ENCODE measurements at regions not wholly inside any gene's neighbourhood (a gene's known extent, or its start where the extent isn't known, plus 50 kb on each side); places are given as distances from the start of the nearest gene placed in this dataset.
A peak's percentile ranks its signal among the peaks of the same experiment; 100 is the strongest.

GRCh38 chrY:15592957-15593356 lies 1068.6 kb downstream of the NLGN4Y start:
- Histone ChIP-seq H3K4me1 (ENCODE audit: low read length) (peaks cover 5% of the 10 kb centered on the region; the same call in 1 of the 2 replicates), H3K27me3 (ENCODE audit: low read depth, low read length) (no peaks in the 10 kb centered on the region)
- TF ChIP-seq EZH2phosphoT487 (IDR thresholded peaks at IDR 0.05; ENCODE audit: low read depth), result no peak
- TF ChIP-seq, protein P1, sequence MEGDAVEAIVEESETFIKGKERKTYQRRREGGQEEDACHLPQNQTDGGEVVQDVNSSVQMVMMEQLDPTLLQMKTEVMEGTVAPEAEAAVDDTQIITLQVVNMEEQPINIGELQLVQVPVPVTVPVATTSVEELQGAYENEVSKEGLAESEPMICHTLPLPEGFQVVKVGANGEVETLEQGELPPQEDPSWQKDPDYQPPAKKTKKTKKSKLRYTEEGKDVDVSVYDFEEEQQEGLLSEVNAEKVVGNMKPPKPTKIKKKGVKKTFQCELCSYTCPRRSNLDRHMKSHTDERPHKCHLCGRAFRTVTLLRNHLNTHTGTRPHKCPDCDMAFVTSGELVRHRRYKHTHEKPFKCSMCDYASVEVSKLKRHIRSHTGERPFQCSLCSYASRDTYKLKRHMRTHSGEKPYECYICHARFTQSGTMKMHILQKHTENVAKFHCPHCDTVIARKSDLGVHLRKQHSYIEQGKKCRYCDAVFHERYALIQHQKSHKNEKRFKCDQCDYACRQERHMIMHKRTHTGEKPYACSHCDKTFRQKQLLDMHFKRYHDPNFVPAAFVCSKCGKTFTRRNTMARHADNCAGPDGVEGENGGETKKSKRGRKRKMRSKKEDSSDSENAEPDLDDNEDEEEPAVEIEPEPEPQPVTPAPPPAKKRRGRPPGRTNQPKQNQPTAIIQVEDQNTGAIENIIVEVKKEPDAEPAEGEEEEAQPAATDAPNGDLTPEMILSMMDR (IDR thresholded peaks at IDR 0.05; ENCODE audit: low read depth, low read length), result no peak

DNA sequence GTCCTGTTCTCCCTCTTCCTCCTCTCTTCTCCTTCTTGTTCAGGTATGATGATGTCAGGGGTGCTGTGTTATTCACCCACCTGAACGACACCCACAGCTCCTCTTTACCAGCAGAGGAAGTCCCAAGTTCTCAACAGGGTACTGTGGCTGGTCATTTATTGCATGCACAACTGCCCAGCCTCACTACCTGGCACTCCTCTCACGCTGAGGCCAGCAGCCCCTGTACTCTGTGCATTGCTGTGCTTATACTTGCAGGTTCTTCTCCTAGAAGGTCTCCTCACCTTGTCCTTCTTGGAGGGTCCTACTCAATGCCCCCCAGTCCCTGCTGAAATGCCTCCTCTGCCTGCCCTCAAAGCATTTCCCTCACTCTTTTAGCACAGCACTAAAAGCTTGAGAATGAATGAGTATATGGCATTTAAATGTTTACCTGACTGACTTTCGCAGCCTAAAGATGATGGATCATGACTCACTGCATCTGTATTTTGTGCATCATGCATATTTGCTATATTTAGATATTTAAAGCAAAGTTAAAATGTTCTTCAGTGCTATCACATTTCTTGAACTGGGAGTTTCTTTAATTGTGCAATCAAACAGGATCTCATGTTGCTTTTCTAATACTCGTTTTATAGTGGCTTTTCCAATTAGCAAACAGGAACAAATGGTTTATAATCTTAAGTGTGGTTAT lies 1069.3 kb downstream of the NLGN4Y start:
- no peak overlapping the region for H3K27ac ChIP-seq (ENCODE audit: low read length)
- H3K79me2 ChIP-seq (ENCODE audit: low read length), result no peaks in the 10 kb centered on the region
- peaks cover 5% of the 10 kb centered on the region; the same call in 1 of the 2 replicates for H3K4me1 ChIP-seq (ENCODE audit: low read length)
- H3K27me3 ChIP-seq (ENCODE audit: low read depth, low read length), result no peaks in the 10 kb centered on the region
- no peak overlapping the region for H3K4me2 ChIP-seq (ENCODE audit: low read length)
- H2AFZ ChIP-seq (ENCODE audit: low read depth, low read length), result no peak overlapping the region
- no peaks in the 10 kb centered on the region for H4K20me1 ChIP-seq (ENCODE audit: insufficient read depth, low read length)
- H3K9ac ChIP-seq (ENCODE audit: low read length), result no peak overlapping the region
- TF ChIP-seq, protein P1 (IDR thresholded peaks at IDR 0.05; ENCODE audit: low read depth, low read length), result no peak
- TF ChIP-seq EZH2phosphoT487 (IDR thresholded peaks at IDR 0.05; ENCODE audit: low read depth), result no peak
- no peak overlapping the region for H3K4me3 ChIP-seq (ENCODE audit: low read length)
- H3K9me3 ChIP-seq (ENCODE audit: insufficient read depth, low read length), result no peaks in the 10 kb centered on the region
- H3K36me3 ChIP-seq (replicated peaks; ENCODE audit: low read depth, low read length), result no peaks in the 10 kb centered on the region

More at GRCh38 chrY:15592957-15593356, 1068.6 kb downstream of the NLGN4Y start:
- Histone ChIP-seq H3K4me3 (ENCODE audit: low read length) (no peak overlapping the region), H3K9me3 (ENCODE audit: insufficient read depth, low read length) (no peaks in the 10 kb centered on the region), H2AFZ (ENCODE audit: low read depth, low read length) (no peak overlapping the region), H4K20me1 (ENCODE audit: insufficient read depth, low read length) (no peaks in the 10 kb centered on the region), H3K27ac (ENCODE audit: low read length) (no peak overlapping the region), H3K36me3 (replicated peaks; ENCODE audit: low read depth, low read length) (no peaks in the 10 kb centered on the region), H3K4me2 (ENCODE audit: low read length) (no peak overlapping the region), H3K9ac (ENCODE audit: low read length) (no peak overlapping the region), H3K79me2 (ENCODE audit: low read length) (no peaks in the 10 kb centered on the region)

- Histone ChIP-seq H3K9ac (ENCODE audit: low read length) (no peak overlapping the region), H3K4me1 (ENCODE audit: low read length) (peaks cover 5% of the 10 kb centered on the region; the same call in 1 of the 2 replicates), H3K79me2 (ENCODE audit: low read length) (no peaks in the 10 kb centered on the region), H3K27ac (ENCODE audit: low read length) (no peak overlapping the region), H3K4me3 (ENCODE audit: low read length) (no peak overlapping the region), H4K20me1 (ENCODE audit: insufficient read depth, low read length) (no peaks in the 10 kb centered on the region), H3K9me3 (ENCODE audit: insufficient read depth, low read length) (no peaks in the 10 kb centered on the region), H3K4me2 (ENCODE audit: low read length) (no peak overlapping the region), H3K27me3 (ENCODE audit: low read depth, low read length) (no peaks in the 10 kb centered on the region), H3K36me3 (replicated peaks; ENCODE audit: low read depth, low read length) (no peaks in the 10 kb centered on the region), H2AFZ (ENCODE audit: low read depth, low read length) (no peak overlapping the region)
- no peak for TF ChIP-seq EZH2phosphoT487 (IDR thresholded peaks at IDR 0.05; ENCODE audit: low read depth)
- TF ChIP-seq, protein P1 (IDR thresholded peaks at IDR 0.05; ENCODE audit: low read depth, low read length), result peak; percentile 15; the same call in 1 of the 2 replicates
Observed at GRCh38 chrY:15594179-15594578, 1069.8 kb downstream of the NLGN4Y start.

GRCh38 chrY:15600565-15600964 lies 1076.2 kb downstream of the NLGN4Y start:
- H3K4me1 ChIP-seq (ENCODE audit: low read length), result no peaks in the 10 kb centered on the region
- H3K4me2 ChIP-seq (ENCODE audit: low read length), result no peak overlapping the region
- no peaks in the 10 kb centered on the region for H4K20me1 ChIP-seq (ENCODE audit: insufficient read depth, low read length)
- H3K27me3 ChIP-seq (ENCODE audit: low read depth, low read length), result no peaks in the 10 kb centered on the region
- no peak overlapping the region for H3K9ac ChIP-seq (ENCODE audit: low read length)
- no peaks in the 10 kb centered on the region for H3K36me3 ChIP-seq (replicated peaks; ENCODE audit: low read depth, low read length)
- no peak overlapping the region for H3K27ac ChIP-seq (ENCODE audit: low read length)
- no peaks in the 10 kb centered on the region for H3K79me2 ChIP-seq (ENCODE audit: low read length)
- H3K4me3 ChIP-seq (ENCODE audit: low read length), result no peak overlapping the region
- no peak for TF ChIP-seq EZH2phosphoT487 (IDR thresholded peaks at IDR 0.05; ENCODE audit: low read depth)
- TF ChIP-seq, protein P1 (IDR thresholded peaks at IDR 0.05; ENCODE audit: low read depth, low read length), result no peak
- H3K9me3 ChIP-seq (ENCODE audit: insufficient read depth, low read length), result no peaks in the 10 kb centered on the region
- no peak overlapping the region for H2AFZ ChIP-seq (ENCODE audit: low read depth, low read length)
